Osteoblast (primary cell): ENCODE measurements at regions not wholly inside any gene's neighbourhood (a gene's known extent, or its start where the extent isn't known, plus 50 kb on each side); places are given as distances from the start of the nearest gene placed in this dataset.

ENCODE experiments used
- DNase-seq: peaks from one replicate; pipeline ENCODE4 v3.0.0; 2011; ENCODE audit warnings: low spot score, mixed read lengths; ENCODE audit not compliant: insufficient read length; ENCODE audit errors: missing footprints
- H2AFZ ChIP-seq: 2 replicates; pipeline ENCODE4 v1.6.0; 2011; ENCODE audit warnings: mild to moderate bottlenecking, low read length
- H3K27ac ChIP-seq: 2 replicates; pipeline ENCODE4 v1.5.1; 2011; ENCODE audit warnings: mild to moderate bottlenecking, low read depth, low read length, moderate library complexity
- H3K27me3 ChIP-seq: 2 replicates; pipeline ENCODE4 v1.6.0; 2012; ENCODE audit warnings: mild to moderate bottlenecking, control low read depth, inconsistent platforms, low read length, moderate library complexity; ENCODE audit not compliant: insufficient read depth
- H3K36me3 ChIP-seq: 2 replicates; pipeline ENCODE4 v1.5.1; 2011; ENCODE audit warnings: mild to moderate bottlenecking, low read length, control low read depth, moderate library complexity; ENCODE audit not compliant: insufficient read depth
- H3K4me1 ChIP-seq: 2 replicates; pipeline ENCODE4 v1.5.1; 2011; ENCODE audit warnings: mild to moderate bottlenecking, low read length, control low read depth, moderate library complexity; ENCODE audit not compliant: insufficient read depth
- H3K4me2 ChIP-seq: 2 replicates; pipeline ENCODE4 v1.6.0; 2011; ENCODE audit warnings: mild to moderate bottlenecking, low read length; ENCODE audit not compliant: insufficient read depth
- H3K4me3 ChIP-seq: fragments of 200-600 bp; sonication (generic); 3 replicates; pipeline ENCODE4 v1.5.1; 2012; ENCODE audit warnings: mild to moderate bottlenecking, low read length, inconsistent platforms; ENCODE audit not compliant: insufficient read depth
- H3K79me2 ChIP-seq: 2 replicates; pipeline ENCODE4 v1.6.0; 2012; ENCODE audit warnings: mild to moderate bottlenecking, low read length, control low read depth, inconsistent platforms; ENCODE audit not compliant: insufficient read depth
- H3K9me3 ChIP-seq: 2 replicates; pipeline ENCODE4 v1.5.1; 2011; ENCODE audit warnings: low read depth, low read length, control low read depth
- H4K20me1 ChIP-seq: 2 replicates; pipeline ENCODE4 v1.6.0; 2012; ENCODE audit warnings: mild to moderate bottlenecking, low read length, control low read depth; ENCODE audit not compliant: insufficient read depth
- TF ChIP-seq, protein P1 (sequence below): IDR thresholded peaks from 2 replicates; pipeline ENCODE4 v1.5.1; 2011; ENCODE audit warnings: mild to moderate bottlenecking, low read depth, low read length, moderate library complexity; ENCODE audit errors: extremely low read depth

DNA sequence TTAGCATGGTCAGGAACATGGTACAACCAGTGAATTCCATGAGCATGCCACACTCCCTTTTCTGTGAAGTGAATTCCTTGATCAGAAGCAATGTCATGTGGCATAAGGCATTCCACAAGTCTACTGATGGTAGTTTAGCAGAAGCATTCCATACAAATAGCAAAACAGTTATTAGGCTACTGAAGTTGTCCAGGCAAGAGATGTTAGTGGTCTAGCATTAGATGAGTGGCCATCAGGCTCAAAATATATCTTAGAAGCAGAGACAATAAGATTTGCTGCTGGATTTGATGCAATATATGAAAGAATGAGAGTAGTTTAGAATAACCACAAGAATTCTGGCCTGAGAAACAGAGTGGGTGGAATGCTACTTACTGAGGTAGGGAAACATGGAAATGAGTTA is 355.3 kb upstream of the NRXN1 start:
- TF ChIP-seq, protein P1, sequence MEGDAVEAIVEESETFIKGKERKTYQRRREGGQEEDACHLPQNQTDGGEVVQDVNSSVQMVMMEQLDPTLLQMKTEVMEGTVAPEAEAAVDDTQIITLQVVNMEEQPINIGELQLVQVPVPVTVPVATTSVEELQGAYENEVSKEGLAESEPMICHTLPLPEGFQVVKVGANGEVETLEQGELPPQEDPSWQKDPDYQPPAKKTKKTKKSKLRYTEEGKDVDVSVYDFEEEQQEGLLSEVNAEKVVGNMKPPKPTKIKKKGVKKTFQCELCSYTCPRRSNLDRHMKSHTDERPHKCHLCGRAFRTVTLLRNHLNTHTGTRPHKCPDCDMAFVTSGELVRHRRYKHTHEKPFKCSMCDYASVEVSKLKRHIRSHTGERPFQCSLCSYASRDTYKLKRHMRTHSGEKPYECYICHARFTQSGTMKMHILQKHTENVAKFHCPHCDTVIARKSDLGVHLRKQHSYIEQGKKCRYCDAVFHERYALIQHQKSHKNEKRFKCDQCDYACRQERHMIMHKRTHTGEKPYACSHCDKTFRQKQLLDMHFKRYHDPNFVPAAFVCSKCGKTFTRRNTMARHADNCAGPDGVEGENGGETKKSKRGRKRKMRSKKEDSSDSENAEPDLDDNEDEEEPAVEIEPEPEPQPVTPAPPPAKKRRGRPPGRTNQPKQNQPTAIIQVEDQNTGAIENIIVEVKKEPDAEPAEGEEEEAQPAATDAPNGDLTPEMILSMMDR, result no peak
- Histone ChIP-seq H3K9me3 (no peaks in the 10 kb centered on the region), H3K27me3 (no peaks in the 10 kb centered on the region), H3K27ac (peak overlapping the region; percentile 9), H3K79me2 (no peaks in the 10 kb centered on the region), H3K4me2 (no peak overlapping the region), H3K4me3 (no peak overlapping the region), H3K4me1 (peaks cover 6% of the 10 kb centered on the region), H2AFZ (no peak overlapping the region), H4K20me1 (no peaks in the 10 kb centered on the region), H3K36me3 (no peaks in the 10 kb centered on the region)
- peak; percentile 30 for DNase-seq

DNA sequence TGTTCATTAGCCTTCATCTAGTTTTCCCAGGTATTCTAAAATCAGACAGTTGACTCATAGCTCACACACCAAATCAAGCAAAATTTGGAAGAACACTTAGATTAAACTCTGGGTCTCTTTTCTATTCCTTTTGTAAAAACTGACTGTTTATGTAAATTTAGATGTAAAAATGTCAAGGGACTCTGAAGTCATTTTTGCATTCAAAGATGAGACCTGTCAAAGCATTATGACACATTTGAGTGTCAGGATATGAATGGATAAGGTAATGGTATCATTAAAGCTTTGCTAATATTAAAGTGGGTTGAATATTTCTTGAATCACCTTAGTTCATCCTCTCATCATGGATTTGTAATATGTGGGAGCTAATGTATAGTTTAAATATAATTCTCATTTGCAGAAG is 348.1 kb upstream of the NRXN1 start:
- no peaks in the 10 kb centered on the region for H3K9me3 ChIP-seq
- TF ChIP-seq, protein P1, result no peak
- DNase-seq, result no peak
- H3K4me3 ChIP-seq, result no peak overlapping the region
- H3K27ac ChIP-seq, result no peak overlapping the region
- H3K27me3 ChIP-seq, result no peaks in the 10 kb centered on the region
- no peak overlapping the region for H2AFZ ChIP-seq
- H3K79me2 ChIP-seq, result no peaks in the 10 kb centered on the region
- H3K36me3 ChIP-seq, result no peaks in the 10 kb centered on the region
- no peaks in the 10 kb centered on the region for H3K4me1 ChIP-seq
- no peaks in the 10 kb centered on the region for H4K20me1 ChIP-seq
- no peak overlapping the region for H3K4me2 ChIP-seq

DNA sequence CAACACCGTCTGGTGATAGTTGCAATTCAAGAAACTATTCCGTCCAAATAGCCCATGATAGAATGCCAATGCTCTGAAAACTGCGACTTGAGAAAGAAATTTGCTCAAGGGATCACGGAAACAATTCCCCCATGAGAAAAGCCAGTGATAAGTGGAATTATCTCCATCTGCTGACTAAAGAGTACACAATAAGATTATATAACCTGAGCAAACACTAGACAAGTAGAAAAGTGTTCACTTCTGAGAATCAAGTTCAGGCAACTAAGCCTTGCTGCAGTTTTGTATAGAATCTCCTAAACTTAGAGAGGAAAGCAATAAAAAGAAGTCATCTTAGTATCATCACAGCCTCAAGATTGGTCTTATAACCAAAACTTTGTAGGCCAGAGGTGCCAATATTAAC is 336.3 kb upstream of the NRXN1 start:
- Histone ChIP-seq H3K4me3 (no peak overlapping the region), H2AFZ (no peak overlapping the region), H3K9me3 (no peaks in the 10 kb centered on the region), H3K79me2 (no peaks in the 10 kb centered on the region), H3K27ac (no peak overlapping the region), H3K36me3 (no peaks in the 10 kb centered on the region), H3K27me3 (no peaks in the 10 kb centered on the region), H3K4me1 (no peaks in the 10 kb centered on the region), H4K20me1 (no peaks in the 10 kb centered on the region), H3K4me2 (no peak overlapping the region)
- no peak for DNase-seq
- TF ChIP-seq, protein P1, result no peak

DNA sequence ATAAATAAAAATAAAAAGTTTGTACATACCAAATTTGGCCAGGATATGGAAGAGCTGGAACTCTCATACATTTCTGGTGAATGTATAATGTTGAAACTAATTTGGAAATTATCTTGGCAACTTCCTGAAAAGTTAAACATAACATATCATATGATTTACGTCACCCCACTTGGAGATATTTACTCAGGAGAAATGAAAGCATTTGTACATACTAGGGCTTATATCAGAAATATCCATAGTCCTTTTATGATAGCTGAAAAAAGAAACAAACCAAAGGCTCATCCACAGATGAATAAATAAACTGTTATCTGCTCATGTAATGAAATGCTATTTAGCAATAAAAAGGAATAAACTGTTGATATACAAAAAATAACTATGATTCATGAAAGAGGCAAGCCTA is 318.2 kb upstream of the NRXN1 start:
- peak; percentile 26 for DNase-seq
- H3K79me2 ChIP-seq, result no peaks in the 10 kb centered on the region
- H3K4me2 ChIP-seq, result peak overlapping the region; percentile 27
- H3K27me3 ChIP-seq, result no peaks in the 10 kb centered on the region
- no peaks in the 10 kb centered on the region for H3K9me3 ChIP-seq
- H2AFZ ChIP-seq, result peak overlapping the region; percentile 78
- no peaks in the 10 kb centered on the region for H4K20me1 ChIP-seq
- TF ChIP-seq, protein P1, result no peak
- no peaks in the 10 kb centered on the region for H3K4me1 ChIP-seq
- H3K36me3 ChIP-seq, result no peaks in the 10 kb centered on the region
- H3K27ac ChIP-seq, result peak overlapping the region; percentile 67
- H3K4me3 ChIP-seq, result peak overlapping the region; percentile 27
